ENCODE measurements at regions not wholly inside any gene's neighbourhood (a gene's known extent, or its start where the extent isn't known, plus 50 kb on each side); places are given as distances from the start of the nearest gene placed in this dataset.
"Not testable (repeated sequence)": the region's sequence is repeated elsewhere in the genome, so short reads cannot be mapped to it uniquely, and the experiment has no call there.

GRCh38 chr4:163237856-163238255 is 71.2 kb upstream of the NAF1 start:
- ChIA-PET POLR2A (no interaction called here), CTCF (interaction anchor here (0.7 to 0.8 kb wide), 2 partner anchors 60 to 1590 kb away, joined by 3 read pairs; no protein-coding TSS in a partner anchor)
- Mint-ChIP-seq H3K4me3 (ENCODE audit: unreplicated experiment) (no peak overlapping the region), H3K36me3 (ENCODE audit: insufficient read depth, unreplicated experiment) (no peaks in the 10 kb centered on the region), H3K27me3 (ENCODE audit: insufficient read depth, unreplicated experiment) (no peaks in the 10 kb centered on the region), H3K4me1 (ENCODE audit: insufficient read depth, unreplicated experiment) (no peaks in the 10 kb centered on the region), H3K27ac (ENCODE audit: low read depth, unreplicated experiment) (no peak overlapping the region), H3K9me3 (ENCODE audit: unreplicated experiment) (peaks cover 13% of the 10 kb centered on the region)
- no peak for DNase-seq (ENCODE audit: unreplicated experiment)
- intact Hi-C loops (cut with micrococcal nuclease) = no loop called here
- BruUV-seq (replicated peaks) = no TSS peak
- TF ChIP-seq, protein P1, sequence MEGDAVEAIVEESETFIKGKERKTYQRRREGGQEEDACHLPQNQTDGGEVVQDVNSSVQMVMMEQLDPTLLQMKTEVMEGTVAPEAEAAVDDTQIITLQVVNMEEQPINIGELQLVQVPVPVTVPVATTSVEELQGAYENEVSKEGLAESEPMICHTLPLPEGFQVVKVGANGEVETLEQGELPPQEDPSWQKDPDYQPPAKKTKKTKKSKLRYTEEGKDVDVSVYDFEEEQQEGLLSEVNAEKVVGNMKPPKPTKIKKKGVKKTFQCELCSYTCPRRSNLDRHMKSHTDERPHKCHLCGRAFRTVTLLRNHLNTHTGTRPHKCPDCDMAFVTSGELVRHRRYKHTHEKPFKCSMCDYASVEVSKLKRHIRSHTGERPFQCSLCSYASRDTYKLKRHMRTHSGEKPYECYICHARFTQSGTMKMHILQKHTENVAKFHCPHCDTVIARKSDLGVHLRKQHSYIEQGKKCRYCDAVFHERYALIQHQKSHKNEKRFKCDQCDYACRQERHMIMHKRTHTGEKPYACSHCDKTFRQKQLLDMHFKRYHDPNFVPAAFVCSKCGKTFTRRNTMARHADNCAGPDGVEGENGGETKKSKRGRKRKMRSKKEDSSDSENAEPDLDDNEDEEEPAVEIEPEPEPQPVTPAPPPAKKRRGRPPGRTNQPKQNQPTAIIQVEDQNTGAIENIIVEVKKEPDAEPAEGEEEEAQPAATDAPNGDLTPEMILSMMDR (IDR thresholded peaks at IDR 0.05; ENCODE audit: unreplicated experiment) = no peak

DNA sequence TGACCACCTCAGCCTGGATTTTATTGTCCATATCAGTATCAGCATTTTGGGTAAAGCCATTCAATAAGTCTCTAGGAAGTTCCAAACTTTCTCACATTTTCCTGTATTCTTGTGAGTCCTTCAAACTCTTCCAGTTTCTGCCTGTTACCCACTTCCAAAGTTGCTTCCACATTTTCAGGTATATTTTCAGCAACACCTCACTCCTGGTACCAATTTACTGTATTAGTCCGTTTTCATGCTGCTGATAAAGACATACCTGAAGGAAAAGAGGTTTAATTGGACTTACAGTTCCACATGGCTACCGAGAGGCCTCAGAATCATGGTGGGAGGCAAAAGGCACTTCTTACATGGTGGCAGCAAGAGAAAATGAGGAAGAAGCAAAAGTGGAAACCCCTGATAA is 69.7 kb upstream of the NAF1 start:
- POLR2A ChIA-PET; intact Hi-C loops (cut with micrococcal nuclease); H3K27ac Mint-ChIP-seq (ENCODE audit: low read depth, unreplicated experiment); CTCF ChIA-PET; H3K27me3 Mint-ChIP-seq (ENCODE audit: insufficient read depth, unreplicated experiment); H3K4me1 Mint-ChIP-seq (ENCODE audit: insufficient read depth, unreplicated experiment); DNase-seq (ENCODE audit: unreplicated experiment); BruUV-seq (replicated peaks); H3K36me3 Mint-ChIP-seq (ENCODE audit: insufficient read depth, unreplicated experiment); H3K4me3 Mint-ChIP-seq (ENCODE audit: unreplicated experiment): not testable (repeated sequence)
- H3K9me3 Mint-ChIP-seq (ENCODE audit: unreplicated experiment) = peaks cover 13% of the 10 kb centered on the region

- intact Hi-C loops (cut with micrococcal nuclease) = no loop called here
- CTCF ChIA-PET = interaction anchor here (0.7 kb wide), 1 partner anchor 319 kb away, joined by 3 read pairs; no protein-coding TSS in a partner anchor
- Mint-ChIP-seq H3K4me3 (ENCODE audit: unreplicated experiment) (no peak overlapping the region), H3K9me3 (ENCODE audit: unreplicated experiment) (peaks cover 18% of the 10 kb centered on the region), H3K36me3 (ENCODE audit: insufficient read depth, unreplicated experiment) (no peaks in the 10 kb centered on the region), H3K4me1 (ENCODE audit: insufficient read depth, unreplicated experiment) (no peaks in the 10 kb centered on the region), H3K27ac (ENCODE audit: low read depth, unreplicated experiment) (no peak overlapping the region), H3K27me3 (ENCODE audit: insufficient read depth, unreplicated experiment) (no peaks in the 10 kb centered on the region)
- TF ChIP-seq, protein P1 (IDR thresholded peaks at IDR 0.05; ENCODE audit: unreplicated experiment) = no peak
- POLR2A ChIA-PET = interaction anchor here (1.0 to 1.9 kb wide), 3 partner anchors 11 to 68 kb away, joined by 4 to 5 read pairs (median 4); partner anchors contain the start of gene NAF1
- no TSS peak for BruUV-seq (replicated peaks)
- peak; percentile 24 for DNase-seq (ENCODE audit: unreplicated experiment)
Observed at GRCh38 chr4:163233321-163233720, 66.6 kb upstream of the NAF1 start.

GRCh38 chr4:163228648-163229047 is 62.0 kb upstream of the NAF1 start:
- intact Hi-C loops (cut with micrococcal nuclease) = no loop called here
- no peaks in the 10 kb centered on the region for H3K36me3 Mint-ChIP-seq (ENCODE audit: insufficient read depth, unreplicated experiment)
- H3K4me3 Mint-ChIP-seq (ENCODE audit: unreplicated experiment) = no peak overlapping the region
- no TSS peak for BruUV-seq (replicated peaks)
- H3K4me1 Mint-ChIP-seq (ENCODE audit: insufficient read depth, unreplicated experiment) = no peaks in the 10 kb centered on the region
- no peaks in the 10 kb centered on the region for H3K27me3 Mint-ChIP-seq (ENCODE audit: insufficient read depth, unreplicated experiment)
- no peak for DNase-seq (ENCODE audit: unreplicated experiment)
- H3K27ac Mint-ChIP-seq (ENCODE audit: low read depth, unreplicated experiment) = no peak overlapping the region
- peaks cover 7% of the 10 kb centered on the region for H3K9me3 Mint-ChIP-seq (ENCODE audit: unreplicated experiment)
- ChIA-PET POLR2A (no interaction called here), CTCF (interaction anchor here (0.7 kb wide), 1 partner anchor 56 kb away, joined by 3 read pairs; no protein-coding TSS in a partner anchor)
- TF ChIP-seq, protein P1 (IDR thresholded peaks at IDR 0.05; ENCODE audit: unreplicated experiment) = no peak

DNA sequence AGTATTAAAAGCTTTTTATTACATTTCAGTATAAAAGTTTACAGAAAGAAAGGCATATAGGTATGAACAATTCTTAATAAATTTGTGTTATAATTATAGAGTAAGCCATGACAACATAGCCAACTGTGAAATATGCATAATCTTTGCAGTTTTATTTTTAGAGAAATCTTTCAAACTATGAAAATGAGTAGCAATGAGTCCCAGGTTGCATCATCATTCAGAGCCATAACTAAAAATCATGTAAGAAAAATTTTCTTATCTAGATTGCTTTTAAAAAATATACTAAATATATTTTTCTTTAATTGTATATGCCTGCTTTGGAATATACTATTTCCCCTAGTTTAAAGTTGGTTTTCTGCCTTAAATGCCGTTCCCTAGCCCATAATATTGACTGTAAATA is 54.8 kb upstream of the NAF1 start:
- BruUV-seq (replicated peaks) = no TSS peak
- H3K27me3 Mint-ChIP-seq (ENCODE audit: insufficient read depth, unreplicated experiment) = no peaks in the 10 kb centered on the region
- ChIA-PET POLR2A (interaction anchor here (0.6 to 1.5 kb wide), 2 partner anchors 12 to 209 kb away, joined by 4 read pairs; no protein-coding TSS in a partner anchor), CTCF (no interaction called here)
- no peak overlapping the region for H3K4me3 Mint-ChIP-seq (ENCODE audit: unreplicated experiment)
- no peaks in the 10 kb centered on the region for H3K36me3 Mint-ChIP-seq (ENCODE audit: insufficient read depth, unreplicated experiment)
- DNase-seq (ENCODE audit: unreplicated experiment) = no peak
- TF ChIP-seq, protein P1 (IDR thresholded peaks at IDR 0.05; ENCODE audit: unreplicated experiment) = no peak
- no peak overlapping the region for H3K27ac Mint-ChIP-seq (ENCODE audit: low read depth, unreplicated experiment)
- intact Hi-C loops (cut with micrococcal nuclease) = no loop called here
- H3K4me1 Mint-ChIP-seq (ENCODE audit: insufficient read depth, unreplicated experiment) = no peaks in the 10 kb centered on the region
- no peaks in the 10 kb centered on the region for H3K9me3 Mint-ChIP-seq (ENCODE audit: unreplicated experiment)

Data from MCF 10A (cell line).